ENCODE measurements at regions not wholly inside any gene's neighbourhood (a gene's known extent, or its start where the extent isn't known, plus 50 kb on each side); places are given as distances from the start of the nearest gene placed in this dataset.

DNA sequence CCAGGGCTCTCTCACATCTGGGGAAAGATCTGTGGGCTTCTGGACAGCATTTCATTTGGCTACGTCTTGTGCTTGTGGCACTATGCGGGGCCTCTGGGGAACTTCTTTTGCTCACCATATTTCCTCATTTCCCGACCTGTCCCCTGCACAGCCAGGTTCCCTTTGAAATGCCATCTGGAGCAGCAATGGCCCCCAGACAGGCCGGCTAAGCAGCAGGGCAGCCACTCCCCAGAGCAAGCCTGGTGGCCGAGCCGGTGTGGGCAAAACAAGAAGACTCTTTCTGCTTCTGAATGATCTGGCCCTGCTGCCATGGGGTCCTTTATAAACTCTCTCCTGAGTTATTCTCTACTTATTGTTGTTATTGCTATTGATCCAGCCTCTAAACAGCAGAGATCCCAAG is 190.7 kb upstream of the NECTIN1 start:
- FAIRE-seq: no peak
- TF ChIP-seq, protein P1, sequence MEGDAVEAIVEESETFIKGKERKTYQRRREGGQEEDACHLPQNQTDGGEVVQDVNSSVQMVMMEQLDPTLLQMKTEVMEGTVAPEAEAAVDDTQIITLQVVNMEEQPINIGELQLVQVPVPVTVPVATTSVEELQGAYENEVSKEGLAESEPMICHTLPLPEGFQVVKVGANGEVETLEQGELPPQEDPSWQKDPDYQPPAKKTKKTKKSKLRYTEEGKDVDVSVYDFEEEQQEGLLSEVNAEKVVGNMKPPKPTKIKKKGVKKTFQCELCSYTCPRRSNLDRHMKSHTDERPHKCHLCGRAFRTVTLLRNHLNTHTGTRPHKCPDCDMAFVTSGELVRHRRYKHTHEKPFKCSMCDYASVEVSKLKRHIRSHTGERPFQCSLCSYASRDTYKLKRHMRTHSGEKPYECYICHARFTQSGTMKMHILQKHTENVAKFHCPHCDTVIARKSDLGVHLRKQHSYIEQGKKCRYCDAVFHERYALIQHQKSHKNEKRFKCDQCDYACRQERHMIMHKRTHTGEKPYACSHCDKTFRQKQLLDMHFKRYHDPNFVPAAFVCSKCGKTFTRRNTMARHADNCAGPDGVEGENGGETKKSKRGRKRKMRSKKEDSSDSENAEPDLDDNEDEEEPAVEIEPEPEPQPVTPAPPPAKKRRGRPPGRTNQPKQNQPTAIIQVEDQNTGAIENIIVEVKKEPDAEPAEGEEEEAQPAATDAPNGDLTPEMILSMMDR (IDR thresholded peaks at IDR 0.05; ENCODE audit: insufficient read depth, missing control alignments): no peak
- no peak for DNase-seq (ENCODE audit: insufficient read length, low spot score)

GRCh38 chr11:119918347-119918746 is 189.3 kb upstream of the NECTIN1 start:
- TF ChIP-seq, protein P1 (IDR thresholded peaks at IDR 0.05; ENCODE audit: insufficient read depth, missing control alignments): no peak
- DNase-seq (ENCODE audit: insufficient read length, low spot score) (no peak), FAIRE-seq (no peak)

GRCh38 chr11:119916568-119916967 is 187.6 kb upstream of the NECTIN1 start:
- DNase-seq (ENCODE audit: insufficient read length, low spot score) (no peak), FAIRE-seq (no peak)
- TF ChIP-seq, protein P1 (IDR thresholded peaks at IDR 0.05; ENCODE audit: insufficient read depth, missing control alignments): no peak

GRCh38 chr11:119912229-119912628 is 183.2 kb upstream of the NECTIN1 start:
- DNase-seq (ENCODE audit: insufficient read length, low spot score) (no peak), FAIRE-seq (no peak)
- TF ChIP-seq, protein P1 (IDR thresholded peaks at IDR 0.05; ENCODE audit: insufficient read depth, missing control alignments): no peak

DNA sequence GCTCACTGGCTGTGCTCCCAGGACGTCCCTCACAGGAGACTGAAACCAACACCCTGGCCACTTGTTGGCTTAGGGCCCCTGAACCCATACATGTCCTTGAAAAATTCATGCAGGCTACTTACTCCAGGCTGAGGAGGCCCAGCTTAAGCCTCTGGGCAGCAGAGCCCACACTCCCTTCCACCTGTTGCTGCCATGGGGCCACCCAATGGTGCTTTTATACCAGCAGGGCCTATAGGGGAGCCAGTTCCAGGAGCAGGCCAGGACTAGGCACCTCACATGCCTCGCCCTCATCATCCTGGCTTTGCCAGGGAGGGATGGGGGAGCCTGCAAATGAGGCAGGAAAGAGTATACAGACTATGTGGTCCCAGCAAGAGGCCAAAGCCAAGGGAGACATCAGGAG is 181.7 kb upstream of the NECTIN1 start:
- FAIRE-seq (no peak), DNase-seq (ENCODE audit: insufficient read length, low spot score) (no peak)
- TF ChIP-seq, protein P1 (IDR thresholded peaks at IDR 0.05; ENCODE audit: insufficient read depth, missing control alignments): no peak

DNA sequence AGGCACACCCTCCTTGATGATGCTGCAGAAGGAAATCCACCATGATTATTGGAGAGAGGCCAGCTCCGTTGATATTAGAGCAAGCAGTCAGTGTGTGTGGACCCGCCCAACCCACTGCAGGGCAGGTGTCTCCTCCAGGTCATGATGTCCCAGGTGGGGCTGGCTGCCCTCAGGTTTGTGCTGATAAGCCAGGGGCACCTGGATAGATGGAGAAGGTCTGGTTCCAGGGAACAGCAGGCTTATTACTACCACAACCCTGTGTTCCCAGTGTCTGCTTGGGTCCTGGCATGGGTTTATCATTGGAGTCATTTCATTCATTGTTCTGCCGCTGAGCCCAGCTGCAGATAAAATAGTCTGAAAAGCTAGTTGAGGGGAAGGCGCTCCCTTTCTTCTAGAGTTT is 181.1 kb upstream of the NECTIN1 start:
- FAIRE-seq: no peak
- no peak for DNase-seq (ENCODE audit: insufficient read length, low spot score)
- TF ChIP-seq, protein P1 (IDR thresholded peaks at IDR 0.05; ENCODE audit: insufficient read depth, missing control alignments): no peak

GRCh38 chr11:119909495-119909894 is 180.5 kb upstream of the NECTIN1 start:
- no peak for DNase-seq (ENCODE audit: insufficient read length, low spot score)
- no peak for FAIRE-seq
- TF ChIP-seq, protein P1 (IDR thresholded peaks at IDR 0.05; ENCODE audit: insufficient read depth, missing control alignments): no peak

All from D721Med (cell line).